GM12878 (cell line): ENCODE measurements at regions not wholly inside any gene's neighbourhood (a gene's known extent, or its start where the extent isn't known, plus 50 kb on each side); places are given as distances from the start of the nearest gene placed in this dataset.

Source experiments
- ATAC-seq: fragments of 200-7000 bp; cut with Tn5 transposase; 3 replicates; pipeline ENCODE4 v1.9.1; 2020; ENCODE audit warnings: mild to moderate bottlenecking, moderate library complexity
- BruUV-seq: library from RNA; stranded (reverse); fragments of 400-500 nt; replicated peaks from 2 replicates; lab custom pipeline; 2021; lab: Mats Ljungman, UMichigan
- CTCF ChIA-PET: fragments of 300-600 bp; sonication (Branson Sonifier 250); formaldehyde crosslinking; extraction: SDS; loops from one replicate; lab custom pipeline; 2021; ENCODE audit warnings: inconsistent platforms; lab: Yijun Ruan, JAX
- POLR2A ChIA-PET: fragments of 350-600 bp; formaldehyde crosslinking; extraction: SDS; loops from one replicate; lab custom pipeline; 2021; ENCODE audit warnings: inconsistent platforms; lab: Charles Lee
- RAD21 ChIA-PET: fragments of 300-600 bp; sonication (Branson Sonifier 250); formaldehyde crosslinking; loops from one replicate; lab custom pipeline; 2023; ENCODE audit warnings: antibody characterized with exemption; ENCODE audit not compliant: unreplicated experiment; lab: Charles Lee
- SMC1A ChIA-PET: fragments of 300-600 bp; sonication (Branson Sonifier 250); formaldehyde crosslinking; loops from one replicate; lab custom pipeline; 2023; ENCODE audit not compliant: unreplicated experiment, uncharacterized antibody; lab: Charles Lee
- DNase-seq: peaks from one replicate; pipeline ENCODE4 v3.0.0-alpha.2; 2011; ENCODE audit warnings: low read depth, low spot score
- FAIRE-seq: peaks from 3 replicates; lab custom pipeline; 2011; peaks lifted over from hg19 to GRCh38; lab: Jason Lieb, UNC
- H2AFZ ChIP-seq: 2 replicates; pipeline ENCODE4 v1.6.0; 2011; ENCODE audit warnings: low read depth, low read length, control low read depth; ENCODE audit not compliant: control insufficient read depth
- H3K27ac ChIP-seq: 2 replicates; pipeline ENCODE4 v1.5.1; 2011; ENCODE audit warnings: control low read depth; ENCODE audit not compliant: control insufficient read depth, insufficient read depth
- H3K27me3 ChIP-seq, 2 experiments: replicated peaks in 1 of 2; 2 replicates each; pipeline versions ENCODE4 v1.6.0 to v1.6.1; 2011; ENCODE audit warnings: low read length in 1 of 2; ENCODE audit not compliant: control insufficient read depth in 2 of 2, insufficient read depth in 2 of 2
- H3K36me3 ChIP-seq, 2 experiments: 2 replicates each; pipeline ENCODE4 v1.5.1; 2011; ENCODE audit warnings: low read length in 1 of 2; ENCODE audit not compliant: control insufficient read depth in 2 of 2, insufficient read depth in 2 of 2
- H3K4me1 ChIP-seq: 2 replicates; pipeline ENCODE4 v1.6.1; 2011; ENCODE audit warnings: mild to moderate bottlenecking, low read length, moderate library complexity, mixed read lengths; ENCODE audit not compliant: control insufficient read depth, insufficient read depth
- H3K4me2 ChIP-seq: 2 replicates; pipeline ENCODE4 v1.6.0; 2011; ENCODE audit warnings: control low read depth; ENCODE audit not compliant: control insufficient read depth, insufficient read depth
- H3K4me3 ChIP-seq: fragments of 200-600 bp; sonication (generic); 2 replicates; pipeline ENCODE4 v1.5.1; 2016
- H3K79me2 ChIP-seq: 2 replicates; pipeline ENCODE4 v1.6.0; 2011; ENCODE audit warnings: low read length; ENCODE audit not compliant: control insufficient read depth, insufficient read depth
- H3K9ac ChIP-seq: 2 replicates; pipeline ENCODE4 v1.8.0; 2011; ENCODE audit warnings: low read length, control low read depth, mixed read lengths; ENCODE audit not compliant: control insufficient read depth, insufficient read depth
- H3K9me3 ChIP-seq: replicated peaks from 3 replicates; pipeline ENCODE4 v1.5.1; 2011; ENCODE audit warnings: mild to moderate bottlenecking, low read length; ENCODE audit not compliant: control insufficient read depth, insufficient read depth
- H4K20me1 ChIP-seq: 2 replicates; pipeline ENCODE4 v1.6.0; 2011; ENCODE audit not compliant: control insufficient read depth, insufficient read depth
- ASH2L ChIP-seq: fragments of 300-600, 200-600 bp; sonication (generic); IDR thresholded peaks from 2 replicates; pipeline ENCODE4 v1.6.1; 2017; ENCODE audit warnings: low read depth, mild to moderate bottlenecking, borderline replicate concordance
- BCL11A ChIP-seq: IDR thresholded peaks from 2 replicates; pipeline ENCODE4 v1.6.1; 2011; ENCODE audit warnings: low read depth, low read length
- CHD4 ChIP-seq: fragments of 200-600 bp; sonication (generic); IDR thresholded peaks from 2 replicates; pipeline ENCODE4 v1.6.1; 2016; ENCODE audit warnings: mild to moderate bottlenecking
- ESRRA ChIP-seq: IDR thresholded peaks from 2 replicates; pipeline ENCODE4 v1.6.1; 2012; ENCODE audit warnings: mild to moderate bottlenecking, low read length, improper control_type of control experiment
- ETV6 ChIP-seq, 2 experiments: fragments of 450-650 bp in 1 of 2; IDR thresholded peaks in 1 of 2; conservative IDR thresholded peaks in 1 of 2; 2 replicates each; pipeline ENCODE4 v1.6.1; 2014; ENCODE audit warnings: antibody characterized with exemption in 1 of 2, borderline replicate concordance in 1 of 2, low read depth in 1 of 2, mild to moderate bottlenecking in 1 of 2, moderate library complexity in 1 of 2
- FOXM1 ChIP-seq: IDR thresholded peaks from 2 replicates; pipeline ENCODE4 v1.6.1; 2012; ENCODE audit warnings: low read depth, mild to moderate bottlenecking, inconsistent platforms, low read length, moderate library complexity
- HDGF ChIP-seq: fragments of 450-650 bp; IDR thresholded peaks from 2 replicates; pipeline ENCODE4 v1.6.1; 2016; ENCODE audit warnings: antibody characterized with exemption
- JUND ChIP-seq: IDR thresholded peaks from 2 replicates; pipeline ENCODE4 v1.6.1; 2012; ENCODE audit warnings: low read depth, mild to moderate bottlenecking, low read length, improper control_type of control experiment, moderate library complexity
- RFX5 ChIP-seq: IDR thresholded peaks from 2 replicates; pipeline ENCODE4 v1.6.1; 2011; ENCODE audit warnings: low read depth, low read length, improper control_type of control experiment
- SUZ12 ChIP-seq: fragments of 200-600 bp; sonication (generic); IDR thresholded peaks from one replicate; pipeline ENCODE4 v1.6.1; 2018; ENCODE audit warnings: antibody characterized with exemption, mild to moderate bottlenecking; ENCODE audit not compliant: unreplicated experiment
- ZNF384 ChIP-seq: IDR thresholded peaks from 2 replicates; pipeline ENCODE4 v1.6.1; 2012; ENCODE audit warnings: low read depth, mild to moderate bottlenecking, low read length, improper control_type of control experiment, borderline replicate concordance
- WGBS: methylation state at CpG from one replicate; pipeline ENCODE4 v1.1.6; 2016; ENCODE audit warnings: low lambda C conversion rate; ENCODE audit not compliant: insufficient replicate concordance, insufficient coverage; ENCODE audit errors: missing lambda C conversion rate; 5-methylcytosine and 5-hydroxymethylcytosine counted together
- in situ Hi-C: fragments of 300-500 bp; cut with MboI; formaldehyde crosslinking; loops from 9 replicates; pipeline ENCODE4 v1.14.3; 2018; ENCODE audit warnings: mixed read lengths
- intact Hi-C: fragments of 100-400 bp; cut with micrococcal nuclease; formaldehyde crosslinking; loops from one replicate; pipeline ENCODE4 v1.14.2; 2022; ENCODE audit not compliant: unreplicated experiment
- TF ChIP-seq, protein P1 (sequence below): fragments of 450-650 bp; IDR thresholded peaks from 2 replicates; pipeline ENCODE4 v1.6.1; 2017; ENCODE audit warnings: borderline replicate concordance
- TF ChIP-seq, protein P2 (sequence below): fragments of 450-650 bp; IDR thresholded peaks from 2 replicates; pipeline ENCODE4 v1.6.1; 2017; ENCODE audit warnings: low read depth, mild to moderate bottlenecking, moderate library complexity

DNA sequence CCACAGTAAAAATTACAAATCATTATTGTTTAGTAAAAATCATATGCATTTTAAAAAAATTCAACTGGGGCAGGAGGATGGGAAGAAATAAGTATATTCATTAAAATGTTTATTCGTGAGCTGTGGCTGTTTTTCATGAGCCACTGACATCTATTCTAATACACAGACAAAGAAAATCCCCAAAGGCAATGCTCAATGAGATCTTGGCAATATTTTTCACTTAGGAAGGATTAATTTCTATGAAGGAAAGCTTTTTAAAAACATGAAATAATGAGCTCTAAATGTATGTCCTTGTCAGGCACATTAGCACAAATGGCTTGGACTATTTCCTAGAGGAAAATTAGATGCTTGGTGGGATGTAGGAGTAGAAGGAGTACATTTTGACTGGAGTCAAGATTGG, 262.0 kb upstream of the MMADHC start:
- RAD21 ChIA-PET, result no interaction called here
- H3K4me1 ChIP-seq, result no peaks in the 10 kb centered on the region
- TF ChIP-seq ASH2L (no peak), RFX5 (no peak), FOXM1 (no peak), HDGF (no peak), ZNF384 (no peak), ETV6 (conservative IDR thresholded peaks at IDR 0.05 in 1 of 2, IDR thresholded peaks at IDR 0.05 in 1 of 2; ENCODE audit: borderline replicate concordance in 1 of 2, low read depth in 1 of 2) (no peak), BCL11A (no peak), CHD4 (no peak), SUZ12 (no peak), ESRRA (no peak), JUND (no peak)
- TF ChIP-seq, protein P1, sequence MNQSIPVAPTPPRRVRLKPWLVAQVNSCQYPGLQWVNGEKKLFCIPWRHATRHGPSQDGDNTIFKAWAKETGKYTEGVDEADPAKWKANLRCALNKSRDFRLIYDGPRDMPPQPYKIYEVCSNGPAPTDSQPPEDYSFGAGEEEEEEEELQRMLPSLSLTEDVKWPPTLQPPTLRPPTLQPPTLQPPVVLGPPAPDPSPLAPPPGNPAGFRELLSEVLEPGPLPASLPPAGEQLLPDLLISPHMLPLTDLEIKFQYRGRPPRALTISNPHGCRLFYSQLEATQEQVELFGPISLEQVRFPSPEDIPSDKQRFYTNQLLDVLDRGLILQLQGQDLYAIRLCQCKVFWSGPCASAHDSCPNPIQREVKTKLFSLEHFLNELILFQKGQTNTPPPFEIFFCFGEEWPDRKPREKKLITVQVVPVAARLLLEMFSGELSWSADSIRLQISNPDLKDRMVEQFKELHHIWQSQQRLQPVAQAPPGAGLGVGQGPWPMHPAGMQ, result no peak
- TF ChIP-seq, protein P2, sequence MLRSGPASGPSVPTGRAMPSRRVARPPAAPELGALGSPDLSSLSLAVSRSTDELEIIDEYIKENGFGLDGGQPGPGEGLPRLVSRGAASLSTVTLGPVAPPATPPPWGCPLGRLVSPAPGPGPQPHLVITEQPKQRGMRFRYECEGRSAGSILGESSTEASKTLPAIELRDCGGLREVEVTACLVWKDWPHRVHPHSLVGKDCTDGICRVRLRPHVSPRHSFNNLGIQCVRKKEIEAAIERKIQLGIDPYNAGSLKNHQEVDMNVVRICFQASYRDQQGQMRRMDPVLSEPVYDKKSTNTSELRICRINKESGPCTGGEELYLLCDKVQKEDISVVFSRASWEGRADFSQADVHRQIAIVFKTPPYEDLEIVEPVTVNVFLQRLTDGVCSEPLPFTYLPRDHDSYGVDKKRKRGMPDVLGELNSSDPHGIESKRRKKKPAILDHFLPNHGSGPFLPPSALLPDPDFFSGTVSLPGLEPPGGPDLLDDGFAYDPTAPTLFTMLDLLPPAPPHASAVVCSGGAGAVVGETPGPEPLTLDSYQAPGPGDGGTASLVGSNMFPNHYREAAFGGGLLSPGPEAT, result no peak
- no peak for FAIRE-seq
- no peak for DNase-seq
- ATAC-seq, result no peak
- in situ Hi-C loops (no loop called here), intact Hi-C loops (no loop called here)
- H3K36me3 ChIP-seq, result no peaks in the 10 kb centered on the region
- SMC1A ChIA-PET, result interaction anchor here (0.9 kb wide), 1 partner anchor 598 kb away, joined by 3 read pairs; no protein-coding TSS in a partner anchor
- H3K4me2 ChIP-seq, result no peak overlapping the region
- H3K9ac ChIP-seq, result no peak overlapping the region
- no TSS peak for BruUV-seq
- CTCF ChIA-PET, result interaction anchor here (0.6 kb wide), 1 partner anchor 1794 kb away, joined by 3 read pairs; no protein-coding TSS in a partner anchor
- H3K27ac ChIP-seq, result no peak overlapping the region
- WGBS, result 0% methylated on average over 1 of the region's 1 CpG
- no peaks in the 10 kb centered on the region for H3K79me2 ChIP-seq
- no peaks in the 10 kb centered on the region; the same call in 2 of the 3 replicates for H3K9me3 ChIP-seq
- no peak overlapping the region for H2AFZ ChIP-seq
- H3K27me3 ChIP-seq, result no peaks in the 10 kb centered on the region
- H4K20me1 ChIP-seq, result no peaks in the 10 kb centered on the region
- POLR2A ChIA-PET, result no interaction called here
- H3K4me3 ChIP-seq, result no peak overlapping the region
